ENCODE measurements at regions not wholly inside any gene's neighbourhood (a gene's known extent, or its start where the extent isn't known, plus 50 kb on each side); places are given as distances from the start of the nearest gene placed in this dataset.

GRCh38 chr16:47779201-47780016 is 318.3 kb downstream of the PHKB start:
- DNase-seq (ENCODE audit: low read depth): no peak

- no peak for DNase-seq (ENCODE audit: low read depth)
Measured at GRCh38 chr16:47778106-47778801, 317.1 kb downstream of the PHKB start.

- no peak for DNase-seq (ENCODE audit: low read depth)
Measured at GRCh38 chr16:47777220-47777619, 316.1 kb downstream of the PHKB start.

GRCh38 chr16:47774661-47775060 is 313.5 kb downstream of the PHKB start:
- DNase-seq (ENCODE audit: low read depth): no peak

- DNase-seq (ENCODE audit: low read depth): no peak
Measured at GRCh38 chr16:47753659-47754058, 292.5 kb downstream of the PHKB start.
